WTC11 (cell line): ENCODE measurements at regions not wholly inside any gene's neighbourhood (a gene's known extent, or its start where the extent isn't known, plus 50 kb on each side); places are given as distances from the start of the nearest gene placed in this dataset.

Source experiments
- ATAC-seq: fragments of 200-7000 bp; cut with Tn5 transposase; 2 replicates; pipeline ENCODE4 v1.10.0; 2021; ENCODE audit warnings: mild to moderate bottlenecking, moderate library complexity
- CTCF ChIA-PET: fragments of 300-600 bp; sonication (Branson Sonifier 250); formaldehyde crosslinking; loops from one replicate; lab custom pipeline; 2021; ENCODE audit warnings: antibody characterized with exemption; lab: Charles Lee
- POLR2A ChIA-PET: fragments of 350-600 bp; sonication (Branson Sonifier 250); formaldehyde crosslinking; loops from one replicate; lab custom pipeline; 2021; ENCODE audit warnings: antibody characterized with exemption; lab: Charles Lee
- DNase-seq: peaks from one replicate; pipeline ENCODE4 v3.0.0; 2021; ENCODE audit warnings: low spot score
- H3K27ac Mint-ChIP-seq: 2 replicates; pipeline ENCODE4 v1.8.0; 2021; ENCODE audit warnings: mixed read lengths
- H3K27me3 Mint-ChIP-seq: 2 replicates; pipeline ENCODE4 v1.8.0; 2021; ENCODE audit warnings: low read depth, mild to moderate bottlenecking, moderate library complexity, mixed read lengths
- H3K36me3 Mint-ChIP-seq: 2 replicates; pipeline ENCODE4 v1.8.0; 2021; ENCODE audit warnings: mixed read lengths
- H3K4me1 Mint-ChIP-seq: 2 replicates; pipeline ENCODE4 v1.8.0; 2022; ENCODE audit warnings: mixed read lengths
- H3K4me3 Mint-ChIP-seq: 2 replicates; pipeline ENCODE4 v1.8.0; 2021; ENCODE audit warnings: mild to moderate bottlenecking, moderate library complexity, mixed read lengths
- H3K9me3 Mint-ChIP-seq: 2 replicates; pipeline ENCODE4 v1.8.0; 2021; ENCODE audit warnings: mixed read lengths
- ATF1 ChIP-seq: sonication (generic); formaldehyde crosslinking; IDR thresholded peaks from 2 replicates; pipeline ENCODE4 v1.8.1; 2023; ENCODE audit warnings: mild to moderate bottlenecking, moderate library complexity, missing genetic modification reagents
- CBFB ChIP-seq: sonication (generic); formaldehyde crosslinking; IDR thresholded peaks from 2 replicates; pipeline ENCODE4 v1.8.1; 2022; ENCODE audit warnings: mild to moderate bottlenecking, low read depth, missing genetic modification reagents
- CREB1 ChIP-seq: sonication (generic); formaldehyde crosslinking; IDR thresholded peaks from 2 replicates; pipeline ENCODE4 v1.8.0; 2023; ENCODE audit warnings: mild to moderate bottlenecking, missing genetic modification reagents
- E2F1 ChIP-seq: sonication (generic); formaldehyde crosslinking; IDR thresholded peaks from 2 replicates; pipeline ENCODE4 v1.8.0; 2022; ENCODE audit warnings: mild to moderate bottlenecking, missing genetic modification reagents
- ELF4 ChIP-seq: sonication (generic); formaldehyde crosslinking; IDR thresholded peaks from 2 replicates; pipeline ENCODE4 v1.8.1; 2022; ENCODE audit warnings: low read depth, mild to moderate bottlenecking, moderate library complexity, missing genetic modification reagents
- GRHL2 ChIP-seq: fragments of 250-450 bp; sonication (Bioruptor Pico); IDR thresholded peaks from 2 replicates; pipeline ENCODE4 v1.8.0; 2022; ENCODE audit warnings: mild to moderate bottlenecking, moderate library complexity; ENCODE audit not compliant: insufficient replicate concordance, severe bottlenecking
- HMGA2 ChIP-seq: fragments of 250-450 bp; sonication (Bioruptor Pico); IDR thresholded peaks from 2 replicates; pipeline ENCODE4 v1.4.0; 2021; ENCODE audit warnings: mild to moderate bottlenecking, moderate library complexity
- IRF1 ChIP-seq: sonication (generic); formaldehyde crosslinking; IDR thresholded peaks from 2 replicates; pipeline ENCODE4 v1.8.0; 2023; ENCODE audit warnings: missing genetic modification reagents
- IRF2 ChIP-seq: sonication (generic); formaldehyde crosslinking; IDR thresholded peaks from 2 replicates; pipeline ENCODE4 v1.8.0; 2022; ENCODE audit warnings: low read depth, missing genetic modification reagents, borderline replicate concordance
- JUN ChIP-seq: sonication (generic); formaldehyde crosslinking; IDR thresholded peaks from 2 replicates; pipeline ENCODE4 v1.8.0; 2023; ENCODE audit warnings: mild to moderate bottlenecking, missing genetic modification reagents
- MXD4 ChIP-seq: fragments of 250-450 bp; sonication (Bioruptor Pico); IDR thresholded peaks from 2 replicates; pipeline ENCODE4 v1.8.0; 2021; ENCODE audit warnings: mild to moderate bottlenecking, moderate library complexity, borderline replicate concordance
- MYBL2 ChIP-seq: sonication (generic); formaldehyde crosslinking; IDR thresholded peaks from 2 replicates; pipeline ENCODE4 v1.8.1; 2023; ENCODE audit warnings: mild to moderate bottlenecking, moderate library complexity, missing genetic modification reagents
- NFE2L1 ChIP-seq: sonication (generic); formaldehyde crosslinking; IDR thresholded peaks from 2 replicates; pipeline ENCODE4 v1.8.1; 2023; ENCODE audit warnings: missing genetic modification reagents
- PRRX2 ChIP-seq: fragments of 250-450 bp; sonication (Bioruptor Pico); IDR thresholded peaks from 2 replicates; pipeline ENCODE4 v1.8.0; 2021; ENCODE audit warnings: mild to moderate bottlenecking
- RELA ChIP-seq: sonication (generic); formaldehyde crosslinking; IDR thresholded peaks from 2 replicates; pipeline ENCODE4 v1.8.1; 2022; ENCODE audit warnings: missing genetic modification reagents, mild to moderate bottlenecking, borderline replicate concordance
- SMAD3 ChIP-seq: sonication (generic); formaldehyde crosslinking; IDR thresholded peaks from 2 replicates; pipeline ENCODE4 v1.8.0; 2022; ENCODE audit warnings: missing genetic modification reagents, mild to moderate bottlenecking, borderline replicate concordance
- SMAD4 ChIP-seq: sonication (generic); formaldehyde crosslinking; IDR thresholded peaks from 2 replicates; pipeline ENCODE4 v1.8.0; 2022; ENCODE audit warnings: mild to moderate bottlenecking, missing genetic modification reagents
- TCF7 ChIP-seq: sonication (generic); formaldehyde crosslinking; IDR thresholded peaks from 2 replicates; pipeline ENCODE4 v1.8.0; 2022; ENCODE audit warnings: mild to moderate bottlenecking, low read depth, missing genetic modification reagents, moderate library complexity
- TEAD1 ChIP-seq: sonication (generic); formaldehyde crosslinking; IDR thresholded peaks from 2 replicates; pipeline ENCODE4 v1.8.0; 2022; ENCODE audit warnings: mild to moderate bottlenecking, missing genetic modification reagents
- ZBTB21 ChIP-seq: sonication (generic); formaldehyde crosslinking; IDR thresholded peaks from 2 replicates; pipeline ENCODE4 v1.8.1; 2023; ENCODE audit warnings: mild to moderate bottlenecking, missing genetic modification reagents, borderline replicate concordance
- ZBTB43 ChIP-seq: sonication (generic); formaldehyde crosslinking; IDR thresholded peaks from 2 replicates; pipeline ENCODE4 v1.8.1; 2023; ENCODE audit warnings: mild to moderate bottlenecking, missing genetic modification reagents
- ZNF317 ChIP-seq: sonication (generic); formaldehyde crosslinking; IDR thresholded peaks from 2 replicates; pipeline ENCODE4 v1.8.1; 2023; ENCODE audit warnings: low read depth, mild to moderate bottlenecking, moderate library complexity, missing genetic modification reagents, borderline replicate concordance
- ZNF396 ChIP-seq: fragments of 250-450 bp; sonication (Bioruptor Pico); IDR thresholded peaks from 2 replicates; pipeline ENCODE4 v1.8.0; 2021; ENCODE audit warnings: mild to moderate bottlenecking, moderate library complexity, borderline replicate concordance
- ZNF423 ChIP-seq: fragments of 250-450 bp; sonication (Bioruptor Pico); IDR thresholded peaks from 2 replicates; pipeline ENCODE4 v2.1.2; 2022; ENCODE audit warnings: mild to moderate bottlenecking, moderate library complexity
- ZNF532 ChIP-seq: fragments of 250-450 bp; sonication (Bioruptor Pico); IDR thresholded peaks from 2 replicates; pipeline ENCODE4 v1.9.0; 2021; ENCODE audit warnings: mild to moderate bottlenecking, borderline replicate concordance
- ZSCAN18 ChIP-seq: fragments of 250-450 bp; sonication (Bioruptor Pico); IDR thresholded peaks from 2 replicates; pipeline ENCODE4 v2.1.2; 2022; ENCODE audit warnings: mild to moderate bottlenecking, moderate library complexity

GRCh38 chr2:54371460-54372065 lies 84.6 kb upstream of the SPTBN1 start (continued):
- TF ChIP-seq ZNF396 (CRISPR knock-in tag): no peak
- no peak for TF ChIP-seq PRRX2 (CRISPR knock-in tag)
- TF ChIP-seq ZNF423 (CRISPR knock-in tag): no peak
- no peak for TF ChIP-seq ZSCAN18
- TF ChIP-seq NFE2L1 (CRISPR knock-in tag): no peak
- TF ChIP-seq HMGA2 (CRISPR knock-in tag): no peak
- TF ChIP-seq CBFB (CRISPR knock-in tag): no peak
- TF ChIP-seq MYBL2: no peak

GRCh38 chr2:54372361-54372760 lies 83.8 kb upstream of the SPTBN1 start:
- H3K27me3 Mint-ChIP-seq: peaks cover 5% of the 10 kb centered on the region
- peaks cover 20% of the 10 kb centered on the region for H3K9me3 Mint-ChIP-seq
- H3K36me3 Mint-ChIP-seq: peaks cover 15% of the 10 kb centered on the region
- peaks cover 3% of the 10 kb centered on the region; the same call in 1 of the 2 replicates for H3K4me1 Mint-ChIP-seq
- POLR2A ChIA-PET: no interaction called here
- DNase-seq: no peak
- no peak for TF ChIP-seq ELF4 (CRISPR knock-in tag)
- no peak for TF ChIP-seq ZNF532 (CRISPR knock-in tag)
- TF ChIP-seq IRF2 (CRISPR knock-in tag): no peak
- TF ChIP-seq MXD4: no peak
- TF ChIP-seq E2F1 (CRISPR knock-in tag): no peak
- no peak for TF ChIP-seq IRF1 (CRISPR knock-in tag)
- no peak for TF ChIP-seq JUN
- TF ChIP-seq ZBTB21: no peak
- no peak for TF ChIP-seq ZBTB43 (CRISPR knock-in tag)
- no peak for TF ChIP-seq RELA
- no peak for TF ChIP-seq SMAD4 (CRISPR knock-in tag)
- no peak for TF ChIP-seq TEAD1
- no peak for TF ChIP-seq ZNF317
- TF ChIP-seq ATF1 (CRISPR knock-in tag): no peak
- TF ChIP-seq GRHL2 (CRISPR knock-in tag): no peak
- TF ChIP-seq CREB1: no peak
- no peak for TF ChIP-seq TCF7 (CRISPR knock-in tag)
- no peak for TF ChIP-seq SMAD3 (CRISPR knock-in tag)
- TF ChIP-seq, all 79 proteins: peak for 0
- Mint-ChIP-seq H3K4me3 (no peak overlapping the region), H3K27ac (no peak overlapping the region)
- ATAC-seq: no peak
- CTCF ChIA-PET: no interaction called here
